ENCODE measurements at regions not wholly inside any gene's neighbourhood (a gene's known extent, or its start where the extent isn't known, plus 50 kb on each side); places are given as distances from the start of the nearest gene placed in this dataset.

DNA sequence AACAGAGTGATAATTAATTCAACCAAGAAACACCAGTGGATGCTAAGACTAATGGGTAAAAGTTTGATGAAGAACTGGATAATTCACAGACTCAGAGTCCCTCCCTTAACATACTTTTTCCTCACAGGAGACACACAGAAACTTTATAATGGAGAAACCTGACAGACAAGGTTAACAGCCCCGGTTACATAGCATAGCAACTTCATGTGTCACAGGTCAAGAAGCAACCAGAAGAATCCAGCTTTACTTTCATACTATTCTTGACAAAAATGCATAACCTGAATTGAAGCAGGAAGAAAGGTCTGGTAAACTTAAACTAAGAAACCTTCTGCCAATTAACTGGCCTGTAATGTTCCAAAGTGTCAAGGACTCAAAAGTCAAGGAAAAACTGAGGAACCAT lies 375.9 kb downstream of the RNF144B start (continued):
- TF ChIP-seq, protein P1, sequence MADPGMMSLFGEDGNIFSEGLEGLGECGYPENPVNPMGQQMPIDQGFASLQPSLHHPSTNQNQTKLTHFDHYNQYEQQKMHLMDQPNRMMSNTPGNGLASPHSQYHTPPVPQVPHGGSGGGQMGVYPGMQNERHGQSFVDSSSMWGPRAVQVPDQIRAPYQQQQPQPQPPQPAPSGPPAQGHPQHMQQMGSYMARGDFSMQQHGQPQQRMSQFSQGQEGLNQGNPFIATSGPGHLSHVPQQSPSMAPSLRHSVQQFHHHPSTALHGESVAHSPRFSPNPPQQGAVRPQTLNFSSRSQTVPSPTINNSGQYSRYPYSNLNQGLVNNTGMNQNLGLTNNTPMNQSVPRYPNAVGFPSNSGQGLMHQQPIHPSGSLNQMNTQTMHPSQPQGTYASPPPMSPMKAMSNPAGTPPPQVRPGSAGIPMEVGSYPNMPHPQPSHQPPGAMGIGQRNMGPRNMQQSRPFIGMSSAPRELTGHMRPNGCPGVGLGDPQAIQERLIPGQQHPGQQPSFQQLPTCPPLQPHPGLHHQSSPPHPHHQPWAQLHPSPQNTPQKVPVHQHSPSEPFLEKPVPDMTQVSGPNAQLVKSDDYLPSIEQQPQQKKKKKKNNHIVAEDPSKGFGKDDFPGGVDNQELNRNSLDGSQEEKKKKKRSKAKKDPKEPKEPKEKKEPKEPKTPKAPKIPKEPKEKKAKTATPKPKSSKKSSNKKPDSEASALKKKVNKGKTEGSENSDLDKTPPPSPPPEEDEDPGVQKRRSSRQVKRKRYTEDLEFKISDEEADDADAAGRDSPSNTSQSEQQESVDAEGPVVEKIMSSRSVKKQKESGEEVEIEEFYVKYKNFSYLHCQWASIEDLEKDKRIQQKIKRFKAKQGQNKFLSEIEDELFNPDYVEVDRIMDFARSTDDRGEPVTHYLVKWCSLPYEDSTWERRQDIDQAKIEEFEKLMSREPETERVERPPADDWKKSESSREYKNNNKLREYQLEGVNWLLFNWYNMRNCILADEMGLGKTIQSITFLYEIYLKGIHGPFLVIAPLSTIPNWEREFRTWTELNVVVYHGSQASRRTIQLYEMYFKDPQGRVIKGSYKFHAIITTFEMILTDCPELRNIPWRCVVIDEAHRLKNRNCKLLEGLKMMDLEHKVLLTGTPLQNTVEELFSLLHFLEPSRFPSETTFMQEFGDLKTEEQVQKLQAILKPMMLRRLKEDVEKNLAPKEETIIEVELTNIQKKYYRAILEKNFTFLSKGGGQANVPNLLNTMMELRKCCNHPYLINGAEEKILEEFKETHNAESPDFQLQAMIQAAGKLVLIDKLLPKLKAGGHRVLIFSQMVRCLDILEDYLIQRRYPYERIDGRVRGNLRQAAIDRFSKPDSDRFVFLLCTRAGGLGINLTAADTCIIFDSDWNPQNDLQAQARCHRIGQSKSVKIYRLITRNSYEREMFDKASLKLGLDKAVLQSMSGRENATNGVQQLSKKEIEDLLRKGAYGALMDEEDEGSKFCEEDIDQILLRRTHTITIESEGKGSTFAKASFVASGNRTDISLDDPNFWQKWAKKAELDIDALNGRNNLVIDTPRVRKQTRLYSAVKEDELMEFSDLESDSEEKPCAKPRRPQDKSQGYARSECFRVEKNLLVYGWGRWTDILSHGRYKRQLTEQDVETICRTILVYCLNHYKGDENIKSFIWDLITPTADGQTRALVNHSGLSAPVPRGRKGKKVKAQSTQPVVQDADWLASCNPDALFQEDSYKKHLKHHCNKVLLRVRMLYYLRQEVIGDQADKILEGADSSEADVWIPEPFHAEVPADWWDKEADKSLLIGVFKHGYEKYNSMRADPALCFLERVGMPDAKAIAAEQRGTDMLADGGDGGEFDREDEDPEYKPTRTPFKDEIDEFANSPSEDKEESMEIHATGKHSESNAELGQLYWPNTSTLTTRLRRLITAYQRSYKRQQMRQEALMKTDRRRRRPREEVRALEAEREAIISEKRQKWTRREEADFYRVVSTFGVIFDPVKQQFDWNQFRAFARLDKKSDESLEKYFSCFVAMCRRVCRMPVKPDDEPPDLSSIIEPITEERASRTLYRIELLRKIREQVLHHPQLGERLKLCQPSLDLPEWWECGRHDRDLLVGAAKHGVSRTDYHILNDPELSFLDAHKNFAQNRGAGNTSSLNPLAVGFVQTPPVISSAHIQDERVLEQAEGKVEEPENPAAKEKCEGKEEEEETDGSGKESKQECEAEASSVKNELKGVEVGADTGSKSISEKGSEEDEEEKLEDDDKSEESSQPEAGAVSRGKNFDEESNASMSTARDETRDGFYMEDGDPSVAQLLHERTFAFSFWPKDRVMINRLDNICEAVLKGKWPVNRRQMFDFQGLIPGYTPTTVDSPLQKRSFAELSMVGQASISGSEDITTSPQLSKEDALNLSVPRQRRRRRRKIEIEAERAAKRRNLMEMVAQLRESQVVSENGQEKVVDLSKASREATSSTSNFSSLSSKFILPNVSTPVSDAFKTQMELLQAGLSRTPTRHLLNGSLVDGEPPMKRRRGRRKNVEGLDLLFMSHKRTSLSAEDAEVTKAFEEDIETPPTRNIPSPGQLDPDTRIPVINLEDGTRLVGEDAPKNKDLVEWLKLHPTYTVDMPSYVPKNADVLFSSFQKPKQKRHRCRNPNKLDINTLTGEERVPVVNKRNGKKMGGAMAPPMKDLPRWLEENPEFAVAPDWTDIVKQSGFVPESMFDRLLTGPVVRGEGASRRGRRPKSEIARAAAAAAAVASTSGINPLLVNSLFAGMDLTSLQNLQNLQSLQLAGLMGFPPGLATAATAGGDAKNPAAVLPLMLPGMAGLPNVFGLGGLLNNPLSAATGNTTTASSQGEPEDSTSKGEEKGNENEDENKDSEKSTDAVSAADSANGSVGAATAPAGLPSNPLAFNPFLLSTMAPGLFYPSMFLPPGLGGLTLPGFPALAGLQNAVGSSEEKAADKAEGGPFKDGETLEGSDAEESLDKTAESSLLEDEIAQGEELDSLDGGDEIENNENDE (IDR thresholded peaks at IDR 0.05; ENCODE audit: insufficient replicate concordance, low read length): no peak
- no peak for TF ChIP-seq JUN (IDR thresholded peaks at IDR 0.05; ENCODE audit: low read depth, low read length)
- TF ChIP-seq POU5F1 (IDR thresholded peaks at IDR 0.05; ENCODE audit: low read depth, low read length): no peak
- no peak for TF ChIP-seq SAP30 (IDR thresholded peaks at IDR 0.05; ENCODE audit: insufficient read depth, insufficient replicate concordance, low read length)
- no peak for TF ChIP-seq YY1 (IDR thresholded peaks at IDR 0.05; ENCODE audit: low read depth, low read length)
- no peak for TF ChIP-seq RBBP5 (IDR thresholded peaks at IDR 0.05; ENCODE audit: borderline replicate concordance, low read depth, low read length)
- TF ChIP-seq KDM5A (IDR thresholded peaks at IDR 0.05; ENCODE audit: low read length): no peak
- TF ChIP-seq POLR2A (IDR thresholded peaks at IDR 0.05; ENCODE audit: control extremely low read depth in 1 of 2, low read depth in 2 of 2, low read length in 2 of 2): no peak
- TF ChIP-seq EZH2 (IDR thresholded peaks at IDR 0.05; ENCODE audit: low read depth, low read length, severe bottlenecking): no peak
- no peak for TF ChIP-seq PHF8 (conservative IDR thresholded peaks at IDR 0.05; ENCODE audit: low read depth, low read length)
- TF ChIP-seq SRF (IDR thresholded peaks at IDR 0.05; ENCODE audit: low read depth, low read length): no peak
- no peak for TF ChIP-seq CBX8 (IDR thresholded peaks at IDR 0.05; ENCODE audit: borderline replicate concordance, low read depth, low read length)
- no peak for TF ChIP-seq SP2 (IDR thresholded peaks at IDR 0.05; ENCODE audit: low read length)

Measured in H1 (cell line).